H1 (cell line): ENCODE measurements at regions not wholly inside any gene's neighbourhood (a gene's known extent, or its start where the extent isn't known, plus 50 kb on each side); places are given as distances from the start of the nearest gene placed in this dataset.

Experiments used
- CTCF ChIA-PET: fragments of 300-600 bp; sonication (Branson Sonifier 250); formaldehyde crosslinking; loops from one replicate; lab custom pipeline; 2021; ENCODE audit not compliant: partially characterized antibody; lab: Charles Lee
- POLR2A ChIA-PET: fragments of 300-600 bp; sonication (Branson Sonifier 250); formaldehyde crosslinking; loops from one replicate; lab custom pipeline; 2021; ENCODE audit warnings: inconsistent platforms; ENCODE audit not compliant: partially characterized antibody; lab: Charles Lee
- DNase-seq, 2 experiments: peaks; one replicate each; pipeline versions ENCODE4 v3.0.0 to v3.0.0-alpha.2; 2010 to 2022; ENCODE audit warnings: low spot score in 2 of 2, low read depth in 1 of 2, mixed read lengths in 1 of 2
- FAIRE-seq: peaks from 2 replicates; lab custom pipeline; 2011; peaks lifted over from hg19 to GRCh38; lab: Jason Lieb, UNC
- H2AFZ ChIP-seq: 2 replicates; pipeline ENCODE4 v1.8.1; 2012; ENCODE audit warnings: low read length, inconsistent platforms
- H2AK5ac ChIP-seq: 2 replicates; pipeline ENCODE4 v1.6.1; 2013; ENCODE audit warnings: low read depth, low read length
- H2BK120ac ChIP-seq: replicated peaks from 2 replicates; pipeline ENCODE3; 2013; ENCODE audit warnings: low read depth, low read length, inconsistent platforms
- H2BK12ac ChIP-seq: 2 replicates; pipeline ENCODE4 v1.6.1; 2013; ENCODE audit warnings: low read depth, low read length
- H2BK15ac ChIP-seq: 2 replicates; pipeline ENCODE4 v1.6.1; 2013; ENCODE audit warnings: low read length
- H2BK20ac ChIP-seq: 2 replicates; pipeline ENCODE4 v1.6.1; 2013; ENCODE audit warnings: low read length
- H2BK5ac ChIP-seq: 2 replicates; pipeline ENCODE4 v1.6.1; 2013; ENCODE audit warnings: low read depth, low read length
- H3K14ac ChIP-seq: 2 replicates; pipeline ENCODE4 v1.6.1; 2013; ENCODE audit warnings: inconsistent platforms; ENCODE audit not compliant: insufficient read length
- H3K18ac ChIP-seq: 2 replicates; pipeline ENCODE4 v1.6.1; 2013; ENCODE audit warnings: low read length; ENCODE audit errors: extremely low read depth
- H3K23ac ChIP-seq: 2 replicates; pipeline ENCODE4 v1.6.1; 2013; ENCODE audit warnings: inconsistent platforms; ENCODE audit not compliant: insufficient read length
- H3K23me2 ChIP-seq: 2 replicates; pipeline ENCODE4 v1.6.1; 2013; ENCODE audit warnings: low read depth, low read length
- H3K27ac ChIP-seq: 2 replicates; pipeline ENCODE4 v1.6.1; 2011; ENCODE audit warnings: low read depth, low read length, inconsistent platforms
- H3K27me3 ChIP-seq, 4 experiments: replicated peaks in 1 of 4; 1 replicate in 1 of 4; 2 replicates in 3 of 4; pipeline versions ENCODE4 v1.6.1 to v1.8.1; 2011 to 2013; ENCODE audit warnings: low read length in 3 of 4, mild to moderate bottlenecking in 3 of 4, inconsistent platforms in 2 of 4, mixed read lengths in 2 of 4, moderate library complexity in 1 of 4; ENCODE audit not compliant: control insufficient read depth in 3 of 4, insufficient read depth in 3 of 4; ENCODE audit errors: extremely low read depth in 1 of 4
- H3K36me3 ChIP-seq, 4 experiments: 2 replicates each; pipeline versions ENCODE4 v1.6.1 to v1.8.1; 2011 to 2013; ENCODE audit warnings: mild to moderate bottlenecking in 4 of 4, low read length in 3 of 4, moderate library complexity in 2 of 4, control low read depth in 1 of 4, inconsistent platforms in 1 of 4; ENCODE audit not compliant: insufficient read depth in 4 of 4, control insufficient read depth in 2 of 4
- H3K4ac ChIP-seq: replicated peaks from 2 replicates; pipeline ENCODE3; 2013; ENCODE audit warnings: low read length, low read depth, mixed read lengths, inconsistent platforms; ENCODE audit not compliant: insufficient read length
- H3K4me1 ChIP-seq, 4 experiments: replicated peaks in 1 of 4; 1 replicate in 1 of 4; 2 replicates in 3 of 4; pipeline versions ENCODE4 v1.6.1 to v1.8.1; 2011 to 2013; ENCODE audit warnings: low read length in 3 of 4, inconsistent platforms in 2 of 4, mixed read lengths in 1 of 4; ENCODE audit not compliant: insufficient read depth in 4 of 4, control insufficient read depth in 3 of 4
- H3K4me2 ChIP-seq, 2 experiments: 2 replicates each; pipeline versions ENCODE4 v1.6.1 to v1.8.1; 2011 to 2013; ENCODE audit warnings: low read depth in 2 of 2, low read length in 2 of 2, control low read depth in 1 of 2, inconsistent platforms in 1 of 2, mild to moderate bottlenecking in 1 of 2; ENCODE audit not compliant: insufficient read depth in 1 of 2
- H3K4me3 ChIP-seq, 4 experiments: fragments of 200-600, 300-600 bp in 1 of 4; sonication (generic), shearing (Covaris generic), sonication (Bioruptor Twin) in 1 of 4; 2 replicates each; pipeline versions ENCODE4 v1.5.1 to v1.8.1; 2011 to 2016; ENCODE audit warnings: low read length in 4 of 4, low read depth in 3 of 4, control low read depth in 2 of 4, inconsistent platforms in 2 of 4, mild to moderate bottlenecking in 2 of 4, mixed read lengths in 1 of 4, moderate library complexity in 1 of 4; ENCODE audit not compliant: insufficient read depth in 2 of 4; ENCODE audit errors: extremely low read depth in 1 of 4
- H3K56ac ChIP-seq: replicated peaks from 2 replicates; pipeline ENCODE3; 2013; ENCODE audit warnings: low read depth, mild to moderate bottlenecking, mixed read lengths, low read length, inconsistent platforms; ENCODE audit not compliant: insufficient read length
- H3K79me1 ChIP-seq: 2 replicates; pipeline ENCODE4 v1.6.1; 2013; ENCODE audit warnings: low read depth, low read length, control low read depth
- H3K79me2 ChIP-seq, 2 experiments: 2 replicates each; pipeline versions ENCODE4 v1.6.1 to v1.8.1; 2012 to 2013; ENCODE audit warnings: low read length in 2 of 2, mild to moderate bottlenecking in 2 of 2, inconsistent platforms in 1 of 2; ENCODE audit not compliant: insufficient read depth in 2 of 2, control insufficient read depth in 1 of 2
- H3K9ac ChIP-seq, 4 experiments: replicated peaks in 1 of 4; 1 replicate in 1 of 4; 2 replicates in 3 of 4; pipeline versions ENCODE4 v1.6.1 to v1.8.1; 2011 to 2013; ENCODE audit warnings: low read depth in 3 of 4, low read length in 3 of 4, control low read depth in 2 of 4, mild to moderate bottlenecking in 2 of 4, moderate library complexity in 2 of 4, inconsistent platforms in 1 of 4; ENCODE audit errors: extremely low read depth in 1 of 4
- H3K9me3 ChIP-seq, 2 experiments: 2 replicates each; pipeline versions ENCODE4 v1.6.1 to v1.8.1; 2012 to 2013; ENCODE audit warnings: mild to moderate bottlenecking in 2 of 2, moderate library complexity in 2 of 2, control low read depth in 1 of 2, inconsistent platforms in 1 of 2, low read depth in 1 of 2, low read length in 1 of 2, mixed read lengths in 1 of 2; ENCODE audit not compliant: insufficient read depth in 2 of 2
- H4K20me1 ChIP-seq, 2 experiments: replicated peaks in 1 of 2; 2 replicates each; pipeline versions ENCODE3 to v1.8.1; 2011 to 2013; ENCODE audit warnings: inconsistent platforms in 2 of 2, low read length in 2 of 2, mild to moderate bottlenecking in 1 of 2; ENCODE audit not compliant: insufficient read depth in 2 of 2, control insufficient read depth in 1 of 2
- H4K5ac ChIP-seq: 2 replicates; pipeline ENCODE4 v1.6.1; 2013; ENCODE audit warnings: low read length, low read depth, mixed read lengths, inconsistent platforms; ENCODE audit not compliant: insufficient read length
- H4K8ac ChIP-seq: 2 replicates; pipeline ENCODE4 v1.8.0; 2013; ENCODE audit warnings: mild to moderate bottlenecking, moderate library complexity, low read length, inconsistent platforms; ENCODE audit not compliant: insufficient read depth; ENCODE audit errors: extremely low read depth
- H4K91ac ChIP-seq: replicated peaks from 2 replicates; pipeline ENCODE3; 2013; ENCODE audit warnings: low read length, mixed read lengths, inconsistent platforms; ENCODE audit not compliant: insufficient read length
- MAFK ChIP-seq: IDR thresholded peaks from 2 replicates; pipeline ENCODE4 v1.6.1; 2012; ENCODE audit warnings: low read depth, mild to moderate bottlenecking, improper control_type of control experiment, low read length
- WGBS, 2 experiments: shearing (Covaris generic) in 1 of 2; methylation state at CpG; one replicate each; pipeline versions ENCODE4 v1.1.6 to v1.1.7; 2013 to 2015; ENCODE audit warnings: low lambda C conversion rate in 2 of 2, mixed read lengths in 2 of 2, inconsistent platforms in 1 of 2, low coverage in 1 of 2, missing lambda C conversion rate in 1 of 2; ENCODE audit not compliant: insufficient replicate concordance in 2 of 2, insufficient coverage in 1 of 2, insufficient read length in 1 of 2; ENCODE audit errors: extremely low coverage in 1 of 2, missing lambda C conversion rate in 1 of 2; 5-methylcytosine and 5-hydroxymethylcytosine counted together

GRCh38 chr10:129033340-129033739 is 433.7 kb upstream of the MGMT start:
- FAIRE-seq, result no peak
- no peak overlapping the region for H2BK15ac ChIP-seq
- no peaks in the 10 kb centered on the region for H3K79me2 ChIP-seq
- no peak overlapping the region for H2AFZ ChIP-seq
- no peak overlapping the region for H3K9ac ChIP-seq
- no peaks in the 10 kb centered on the region for H3K23me2 ChIP-seq
- H2BK120ac ChIP-seq, result no peak overlapping the region
- no peaks in the 10 kb centered on the region for H3K9me3 ChIP-seq
- no peaks in the 10 kb centered on the region; a peak in 1 of 7 replicates for H3K27me3 ChIP-seq
- no peak overlapping the region for H3K27ac ChIP-seq
- no peak overlapping the region for H2BK5ac ChIP-seq
- H3K4me3 ChIP-seq, result no peak overlapping the region
- H2BK12ac ChIP-seq, result no peak overlapping the region
- H4K5ac ChIP-seq, result no peak overlapping the region
- ChIA-PET CTCF (interaction anchor here (0.5 to 3.2 kb wide), 5 partner anchors 12 to 1724 kb away, joined by 4 to 12 read pairs (median 6); no protein-coding TSS in a partner anchor), POLR2A (no interaction called here)
- H4K91ac ChIP-seq, result no peak overlapping the region
- H2AK5ac ChIP-seq, result no peak overlapping the region
- H3K4me2 ChIP-seq, result no peak overlapping the region
- no peak overlapping the region for H2BK20ac ChIP-seq
- no peak overlapping the region for H3K23ac ChIP-seq
- no peaks in the 10 kb centered on the region for H3K79me1 ChIP-seq
- WGBS, 2 experiments, result 90% methylated on average over 8 of the region's 8 CpGs; no CpG with 5 or more reads in 1 of the 2 experiments
- DNase-seq, result no peak
- no peaks in the 10 kb centered on the region for H4K20me1 ChIP-seq
- H4K8ac ChIP-seq, result no peak overlapping the region
- H3K14ac ChIP-seq, result no peak overlapping the region
- no peak overlapping the region for H3K56ac ChIP-seq
- H3K36me3 ChIP-seq, result no peaks in the 10 kb centered on the region
- peaks cover 0 to 7% (median 3%) of the 10 kb centered on the region in 4 experiments; a peak in 2 of 7 replicates for H3K4me1 ChIP-seq
- no peak overlapping the region for H3K4ac ChIP-seq
- no peak overlapping the region for H3K18ac ChIP-seq
- no peak for TF ChIP-seq MAFK
